Thyroid gland (tissue), 4 donors: ENCODE measurements at regions not wholly inside any gene's neighbourhood (a gene's known extent, or its start where the extent isn't known, plus 50 kb on each side); places are given as distances from the start of the nearest gene placed in this dataset.

Experiments used
- CTCF ChIP-seq, 6 experiments: fragments of 200-600 bp in 3 of 6; fragments of 450-650 bp in 3 of 6; sonication (generic) in 3 of 6; IDR thresholded peaks; one replicate each; pipeline ENCODE4 v1.5.1; 2016 to 2019; ENCODE audit warnings: antibody characterized with exemption in 6 of 6, mild to moderate bottlenecking in 2 of 6, inconsistent platforms in 1 of 6, moderate library complexity in 1 of 6
- POLR2A ChIP-seq, 2 donors: fragments of 450-650 bp; IDR thresholded peaks; one replicate each; pipeline ENCODE4 v1.6.1; 2017; ENCODE audit warnings: antibody characterized with exemption in 2 of 2, mild to moderate bottlenecking in 2 of 2, moderate library complexity in 1 of 2

GRCh38 chr6:97347111-97347510, 64.1 kb upstream of the MMS22L start:
- TF ChIP-seq POLR2A (IDR thresholded peaks at IDR 0.05) (no peak), CTCF (IDR thresholded peaks at IDR 0.05) (no peak)
